ENCODE measurements at regions not wholly inside any gene's neighbourhood (a gene's known extent, or its start where the extent isn't known, plus 50 kb on each side); places are given as distances from the start of the nearest gene placed in this dataset.

DNA sequence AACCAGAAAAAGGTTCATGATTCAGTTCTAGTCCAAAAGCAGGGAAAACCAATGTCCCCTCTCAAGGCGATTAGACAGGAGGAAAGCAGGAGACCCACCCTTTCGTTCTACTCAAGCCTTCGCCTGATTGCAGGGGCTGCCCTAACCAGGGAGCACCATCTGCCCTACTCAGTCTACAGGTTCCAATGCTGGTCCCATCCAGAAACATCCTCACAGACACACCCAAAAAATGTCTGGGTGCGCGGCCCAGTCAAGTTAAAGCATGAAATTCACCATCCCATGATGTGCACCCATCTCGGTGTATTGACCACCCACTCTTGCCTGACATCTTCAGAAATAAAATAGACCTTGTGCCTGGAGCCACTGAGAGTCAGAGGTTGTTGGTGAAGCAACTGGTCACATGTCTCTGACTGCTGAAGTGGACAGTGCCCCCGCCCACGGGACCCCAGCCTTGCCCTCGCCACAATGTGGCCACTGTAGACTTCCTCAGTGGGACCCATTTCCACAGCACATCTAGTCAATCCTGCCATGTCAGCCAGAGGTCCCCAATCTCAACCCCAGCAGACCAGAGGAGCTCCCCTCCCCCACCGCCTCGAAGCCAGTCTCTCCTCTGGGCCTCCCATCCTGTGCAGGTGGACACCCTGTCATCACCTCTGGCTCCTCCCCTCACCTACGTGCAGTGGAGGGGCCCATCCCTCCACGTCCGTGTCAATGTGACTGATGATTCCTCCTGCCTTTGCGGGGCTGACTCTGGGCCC lies 116.3 kb upstream of the PPP2R2D start:
- DNase-seq = no peak

DNA sequence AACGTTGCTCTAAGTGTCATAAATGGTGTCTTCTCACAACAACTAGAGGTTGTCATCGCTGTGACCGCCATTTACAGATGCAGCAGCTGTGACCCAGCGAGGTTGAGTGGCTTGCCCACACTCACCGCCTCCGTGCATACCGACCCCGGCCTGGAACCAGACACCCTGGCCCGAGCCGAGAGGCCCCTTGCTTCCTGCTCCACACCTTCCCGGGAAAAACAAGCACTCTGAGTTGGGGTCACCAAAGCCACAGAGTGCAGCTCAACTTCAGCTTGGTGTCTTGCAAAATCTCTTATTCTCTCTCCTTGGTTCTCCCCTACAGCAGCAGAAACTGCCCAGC lies 115.7 kb upstream of the PPP2R2D start:
- no peak for DNase-seq

DNA sequence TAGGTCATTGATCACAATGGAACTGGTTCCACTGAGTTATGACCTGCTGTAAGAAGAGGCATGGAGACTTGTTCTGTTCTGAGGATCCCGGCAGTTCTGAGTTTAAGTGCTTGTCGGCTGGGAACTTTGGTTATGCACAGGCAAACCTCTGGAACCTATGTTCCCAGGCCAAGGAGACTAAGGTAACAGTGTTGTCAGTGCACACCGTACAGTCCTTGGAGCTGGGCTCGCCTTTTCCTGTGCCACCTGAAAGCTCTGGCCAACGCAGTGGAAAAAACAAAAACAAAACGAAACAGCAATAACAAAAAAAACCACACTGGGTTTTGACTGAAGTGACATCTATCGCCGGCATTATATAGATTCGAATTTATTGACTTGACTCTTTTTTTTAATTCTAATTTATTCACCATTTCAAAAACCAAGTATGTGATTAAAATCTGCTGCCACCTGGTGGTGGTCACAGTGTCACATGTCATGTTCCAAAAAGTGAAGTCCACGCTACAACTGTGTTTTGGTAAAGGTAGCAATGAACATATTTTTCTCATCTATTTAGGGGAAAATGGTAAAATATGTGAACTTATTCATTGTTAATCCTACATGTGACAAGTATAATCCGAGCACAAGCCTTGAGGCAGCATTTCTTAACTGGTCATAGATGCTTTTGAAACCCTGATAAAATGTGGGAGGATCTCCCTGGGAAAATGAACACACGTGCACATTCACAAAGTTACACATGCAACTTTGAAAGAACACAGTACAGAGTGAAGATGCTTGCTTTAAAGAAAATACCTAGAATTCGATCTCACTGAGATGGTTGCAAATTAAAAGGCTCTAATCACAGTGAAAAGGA lies 113.8 kb upstream of the PPP2R2D start:
- DNase-seq = peak in 23 of 58 donors; percentile 4 to 76 (median 19)

DNA sequence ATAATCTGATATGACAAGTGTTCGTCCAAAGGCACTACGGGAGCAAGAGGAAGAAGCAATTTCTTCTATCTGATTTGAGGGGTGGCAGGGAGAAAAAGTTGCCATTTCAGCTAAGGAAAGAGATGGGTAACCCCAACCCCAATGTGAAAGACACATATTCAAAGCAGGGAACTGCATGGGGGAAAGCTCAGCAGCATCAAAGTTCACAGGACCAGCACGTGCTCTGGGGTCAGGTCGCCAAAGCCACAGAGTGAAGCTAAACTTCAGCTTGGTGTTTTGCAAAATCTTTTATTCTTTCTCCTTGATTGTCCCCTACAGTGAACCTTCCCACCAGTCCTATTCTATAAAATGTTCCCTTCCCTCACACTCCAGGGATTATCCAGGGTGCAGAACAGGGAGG lies 112.8 kb upstream of the PPP2R2D start:
- no peak for DNase-seq

DNA sequence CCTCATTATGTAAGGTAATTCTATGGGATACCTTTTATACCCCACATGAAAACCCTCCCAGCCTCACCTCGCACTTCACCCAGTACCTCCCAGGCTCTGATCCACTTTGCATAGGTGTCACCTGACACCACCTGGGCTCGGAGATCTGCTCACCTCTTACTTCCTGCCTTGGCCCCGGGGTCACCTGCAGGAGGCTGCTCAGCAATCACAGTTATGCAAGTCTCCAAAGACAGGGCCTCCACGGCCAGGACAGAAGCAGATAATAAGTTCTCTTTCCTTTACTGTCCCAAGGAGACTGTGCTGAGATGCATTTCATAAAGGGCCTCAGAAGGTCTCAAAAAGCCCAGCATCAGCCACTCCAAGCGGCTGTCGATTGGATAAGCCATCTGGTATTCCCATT lies 112.4 kb upstream of the PPP2R2D start:
- DNase-seq = no peak

DNA sequence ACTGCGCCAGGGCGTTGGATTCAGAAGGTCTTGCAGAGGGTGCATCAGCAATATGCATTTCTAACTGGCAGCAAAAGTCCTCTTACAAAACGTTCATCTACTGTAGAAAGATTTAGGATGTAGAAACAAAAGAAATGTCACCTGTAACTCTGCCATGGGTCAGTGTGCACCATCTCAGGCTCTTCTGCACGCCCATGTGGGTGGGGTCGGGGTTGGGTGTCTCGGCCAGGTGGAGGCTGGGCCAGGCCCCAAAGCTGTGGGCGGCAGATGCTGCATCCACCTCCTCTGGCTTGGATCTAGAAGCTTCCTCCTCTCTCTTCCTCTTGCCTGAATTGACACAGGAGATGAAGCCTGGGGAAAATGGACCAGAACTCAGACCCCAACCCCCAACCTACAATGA lies 111.3 kb upstream of the PPP2R2D start:
- no peak for DNase-seq

DNA sequence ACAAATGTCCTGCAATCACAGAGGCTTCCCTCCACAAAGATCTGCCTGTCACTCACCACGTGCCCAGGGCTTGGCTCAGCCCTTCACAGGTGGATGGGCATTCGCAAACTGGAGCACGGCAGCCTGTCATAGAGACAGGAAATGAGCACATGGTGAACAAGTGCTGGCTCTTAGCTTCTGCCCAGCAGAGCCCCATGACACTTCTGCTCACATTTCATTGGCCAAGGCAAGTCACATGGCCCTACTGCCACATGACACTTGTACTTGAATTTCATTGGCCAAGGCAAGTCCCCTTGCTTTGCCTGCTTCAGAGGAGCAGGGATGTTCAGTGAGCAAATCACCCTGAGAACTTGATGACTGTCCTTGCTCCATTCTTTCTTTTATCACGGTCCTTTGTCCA lies 110.8 kb upstream of the PPP2R2D start:
- DNase-seq = no peak

DNA sequence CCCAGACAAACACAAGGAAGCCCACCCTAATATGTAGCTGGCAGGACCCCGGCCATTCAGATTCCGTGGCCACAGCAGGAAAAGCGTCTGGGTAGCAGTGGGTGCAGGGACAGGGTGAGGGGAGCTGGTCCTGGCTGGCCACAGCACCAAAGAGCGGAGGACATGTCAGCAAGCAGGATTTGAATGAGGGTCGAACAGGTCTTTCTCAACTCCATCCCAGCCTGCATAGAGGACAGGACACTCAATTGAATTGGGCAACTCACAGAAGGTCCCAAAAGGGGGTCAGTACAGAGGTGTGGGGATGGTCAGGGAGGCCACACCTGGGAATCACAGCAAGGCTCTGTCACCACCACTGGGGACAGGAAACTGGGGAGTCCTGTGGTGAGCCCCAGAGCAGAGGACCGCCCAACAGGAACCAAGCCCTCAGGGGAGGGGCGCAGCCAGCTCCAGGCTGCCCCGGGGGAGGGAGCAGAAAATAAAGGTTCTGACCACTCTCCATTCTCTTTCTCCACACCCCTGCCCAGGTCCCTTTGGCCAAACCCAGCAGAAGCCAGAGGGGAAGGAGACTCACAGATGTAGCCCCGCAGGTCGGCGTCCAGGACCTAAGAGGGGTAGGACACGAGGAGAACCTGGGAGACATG lies 108.7 kb upstream of the PPP2R2D start:
- DNase-seq = no peak

DNA sequence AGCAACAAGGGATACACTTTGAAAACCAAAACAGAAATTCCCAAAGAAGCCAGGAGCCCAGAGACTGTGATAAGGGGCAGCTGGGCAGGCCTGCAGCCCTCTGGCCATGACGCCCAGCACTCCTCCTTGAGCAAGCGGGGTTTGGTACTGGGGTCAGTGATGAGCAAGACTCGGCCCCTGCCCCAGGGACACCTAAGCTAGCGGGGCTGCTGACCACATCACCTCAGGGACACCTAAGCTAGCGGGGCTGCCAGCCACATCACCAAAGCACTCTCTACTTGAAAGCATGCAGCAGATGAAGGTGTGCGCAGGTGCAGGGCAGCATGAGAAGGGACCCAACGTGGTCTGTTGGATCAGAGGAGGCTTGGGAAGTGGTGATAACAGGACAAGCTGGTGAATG lies 108.0 kb upstream of the PPP2R2D start:
- DNase-seq = no peak

DNA sequence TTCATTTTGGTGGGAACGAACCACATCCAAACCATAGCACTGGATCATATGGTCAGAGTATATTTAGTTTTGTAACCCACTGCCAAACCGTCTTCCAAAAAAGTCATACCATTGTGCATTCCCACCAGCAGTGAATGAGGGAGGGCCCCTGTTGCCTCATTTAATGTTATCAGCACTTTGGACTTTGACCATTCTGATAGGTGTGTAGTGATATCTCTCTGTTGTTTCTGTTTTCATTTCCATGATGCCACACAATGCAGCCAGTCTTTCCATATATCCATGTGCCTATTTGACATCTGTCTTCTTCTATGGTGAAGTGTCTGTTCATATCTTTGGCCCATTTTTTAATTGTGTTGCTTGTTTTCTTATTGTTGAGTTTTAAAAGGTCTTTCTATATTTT lies 105.0 kb upstream of the PPP2R2D start:
- no peak for DNase-seq

DNA sequence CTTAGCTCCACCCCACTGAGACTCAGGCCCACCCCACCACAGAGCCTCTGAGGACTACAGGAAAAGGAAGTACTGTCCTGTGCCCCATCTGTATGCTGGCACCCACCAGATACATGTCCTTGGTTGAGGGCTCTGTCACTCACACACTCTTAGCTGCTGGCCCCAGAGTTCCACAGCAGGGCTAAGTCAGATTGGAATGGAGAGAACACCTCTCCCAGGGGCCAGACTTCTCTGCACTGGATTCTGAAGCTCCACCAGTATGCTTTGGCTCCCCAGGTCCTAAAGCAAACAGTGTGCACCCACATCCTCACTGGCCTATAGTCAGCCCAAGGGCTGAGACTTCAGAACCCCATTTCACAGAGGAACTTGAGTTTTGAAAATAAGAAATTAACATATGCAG lies 103.2 kb upstream of the PPP2R2D start:
- DNase-seq = no peak

DNA sequence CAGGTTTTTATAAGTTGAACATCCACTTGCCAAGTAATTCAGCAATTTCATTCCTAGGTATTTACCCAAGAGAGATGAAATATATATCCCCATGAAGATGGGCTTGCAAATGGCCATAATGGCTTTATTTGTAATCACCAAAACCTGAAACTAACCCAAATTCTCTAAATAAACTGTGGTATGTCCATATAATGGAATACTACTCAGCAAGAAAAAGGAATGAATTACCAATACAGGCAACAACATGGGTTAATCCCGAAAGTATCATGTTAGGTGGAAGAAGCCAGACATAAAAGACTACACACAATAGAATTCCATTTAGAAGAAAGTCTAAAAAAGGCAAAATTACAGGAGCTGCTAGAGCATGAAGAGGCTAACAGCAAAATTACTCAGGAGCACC lies 101.4 kb upstream of the PPP2R2D start:
- no peak for DNase-seq

DNA sequence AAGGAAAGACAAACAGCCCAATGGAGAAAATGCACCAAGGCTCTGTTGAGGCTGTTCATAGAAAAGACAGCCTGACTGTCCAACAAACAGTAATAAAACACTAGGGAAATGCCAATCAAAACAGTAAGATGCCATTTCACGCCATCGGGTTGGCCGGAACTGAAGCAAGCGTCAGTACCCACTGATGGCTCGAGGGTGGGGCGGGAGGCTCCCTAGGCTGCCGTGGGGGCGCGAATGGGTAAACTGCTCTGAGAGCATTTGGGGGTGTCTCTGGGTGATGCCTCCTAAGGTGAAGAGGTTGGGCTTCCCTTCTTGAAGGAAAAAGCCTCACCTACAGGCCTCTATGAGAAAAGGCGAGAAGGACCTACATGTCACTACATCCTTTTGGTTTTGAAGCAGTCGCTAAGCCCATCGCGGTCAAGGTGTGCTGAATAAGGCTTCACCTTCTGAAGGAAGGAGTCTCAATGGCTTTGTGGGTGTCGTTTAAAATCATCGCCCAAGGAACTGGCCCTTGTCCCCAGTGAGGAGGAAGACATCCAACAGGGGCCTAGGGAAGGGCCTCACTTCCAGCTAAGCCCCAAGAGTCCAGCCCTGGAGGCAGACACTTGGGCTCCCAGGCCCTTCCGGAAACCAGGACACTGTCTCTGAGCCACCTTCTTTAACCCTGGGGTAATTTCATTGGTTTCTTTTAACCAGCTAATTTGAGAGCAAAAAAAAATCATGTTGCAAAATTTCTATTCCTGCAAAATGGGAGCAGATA lies 98.5 kb upstream of the PPP2R2D start:
- DNase-seq = no peak

DNA sequence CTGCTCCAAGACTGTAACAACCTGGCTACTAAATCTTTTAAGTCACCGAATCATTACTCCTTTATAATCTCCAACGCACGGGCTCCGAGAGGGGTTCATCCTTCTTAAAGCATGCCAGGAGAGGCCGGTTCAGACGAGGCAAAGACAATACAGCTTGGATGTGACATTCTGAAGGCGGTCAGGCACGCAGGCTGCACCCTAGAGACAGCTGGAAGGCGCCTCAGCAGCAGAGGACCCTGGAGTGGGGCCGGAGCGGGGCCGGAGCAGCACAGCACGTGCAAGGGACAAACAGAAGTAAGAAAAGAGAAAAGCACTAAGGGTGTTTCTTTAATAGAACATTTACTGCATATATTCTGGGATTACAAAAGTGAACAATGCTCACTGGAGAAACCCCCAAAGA lies 97.8 kb upstream of the PPP2R2D start:
- no peak for DNase-seq

DNA sequence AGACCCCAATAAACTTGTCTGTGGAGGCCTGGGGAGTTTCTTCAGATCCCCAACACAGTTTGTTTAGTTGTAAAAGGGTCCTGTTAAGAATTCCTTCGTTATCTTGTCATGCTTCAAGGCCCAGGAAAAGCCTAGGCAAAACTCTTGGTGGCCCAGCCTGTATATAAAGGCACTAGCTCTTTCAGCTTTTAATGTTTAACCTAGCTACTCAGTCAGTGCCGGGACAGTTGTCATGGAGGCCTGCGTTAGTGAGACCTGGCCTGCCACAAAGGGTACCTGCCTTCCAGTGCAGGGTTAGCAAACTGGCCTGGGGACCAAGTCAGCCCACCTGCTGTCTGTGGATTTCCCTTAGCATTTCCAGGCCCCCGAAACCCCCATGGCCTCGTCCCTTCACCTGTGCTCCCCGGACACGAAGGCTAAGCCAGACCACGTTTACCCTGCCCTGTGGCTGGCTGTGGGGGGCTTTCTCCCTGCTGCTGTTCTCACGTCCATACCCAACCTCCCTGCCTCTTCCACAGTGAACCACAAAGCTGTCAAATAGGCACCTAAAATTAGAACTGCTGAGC lies 96.9 kb upstream of the PPP2R2D start:
- no peak for DNase-seq

DNA sequence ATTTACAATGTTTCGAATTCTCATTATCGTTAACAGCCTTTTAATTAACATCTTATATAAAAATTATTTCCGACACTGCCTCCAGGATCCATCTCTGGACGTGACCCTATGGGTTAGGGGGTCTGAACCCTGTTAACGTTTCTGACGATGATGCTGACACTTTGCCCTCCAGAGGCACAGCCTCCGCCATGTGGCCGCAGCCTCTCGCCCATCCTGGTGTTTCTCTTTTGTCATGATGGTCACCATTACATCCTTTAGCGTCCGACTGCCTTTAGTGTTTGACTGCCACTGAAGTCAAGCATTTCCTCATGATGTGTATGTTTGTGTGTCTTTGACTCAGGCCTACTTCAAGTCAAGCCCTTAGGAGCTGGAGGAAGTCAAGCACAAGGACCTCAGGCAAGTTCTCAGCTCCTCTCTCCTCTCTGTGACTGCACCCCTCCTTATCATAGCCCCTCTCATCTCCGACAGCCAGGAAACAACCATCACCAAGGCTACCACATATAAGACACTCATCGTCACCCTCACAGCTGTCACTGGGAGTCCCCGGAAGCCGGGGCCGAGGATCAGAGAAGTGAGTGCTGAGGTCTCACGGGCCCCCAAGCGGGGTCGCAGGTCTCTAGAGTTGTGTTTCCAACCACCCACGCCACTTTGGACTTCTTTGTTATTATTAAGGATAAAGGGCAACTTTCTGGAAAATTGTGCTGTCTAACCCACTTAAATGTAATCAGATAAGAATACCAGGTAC lies 96.1 kb upstream of the PPP2R2D start:
- DNase-seq = no peak

DNA sequence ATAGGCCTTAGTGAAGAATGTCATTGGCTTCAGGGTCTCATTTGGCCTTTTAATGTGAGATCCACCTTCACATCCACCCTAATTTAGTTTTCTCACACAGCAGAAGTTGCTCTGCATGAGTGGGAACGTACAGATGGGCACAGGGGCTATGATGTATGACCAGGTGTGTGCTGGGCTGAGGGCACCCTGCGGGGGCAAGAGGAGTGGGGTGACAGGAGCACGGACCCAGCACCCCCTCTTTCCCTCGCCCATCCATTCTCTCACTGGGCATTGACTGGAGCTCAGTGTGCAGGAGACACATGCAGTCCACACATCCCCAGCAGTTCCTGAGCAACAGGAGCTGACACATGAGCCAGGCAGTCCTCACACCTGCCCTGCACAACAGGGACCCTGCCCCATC lies 95.1 kb upstream of the PPP2R2D start:
- no peak for DNase-seq

DNA sequence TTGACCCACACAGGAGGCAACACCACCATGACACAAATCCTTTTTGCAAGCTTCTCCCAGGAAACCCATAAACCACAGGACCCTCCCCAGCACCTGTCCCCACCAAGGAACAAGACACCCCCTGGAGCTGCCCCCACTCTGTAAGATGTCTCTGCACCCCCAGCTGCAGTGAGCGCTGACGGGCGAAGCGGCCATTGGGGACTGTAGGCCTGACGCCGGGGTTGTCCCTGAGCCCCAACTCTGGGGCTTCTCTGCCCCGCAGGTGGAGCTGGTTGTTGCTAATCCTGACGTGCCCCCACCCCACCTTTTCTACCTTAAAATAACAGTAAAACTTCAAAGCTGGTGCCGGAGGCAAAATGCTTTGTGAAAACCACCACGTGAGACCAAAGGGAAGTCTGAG lies 94.7 kb upstream of the PPP2R2D start:
- DNase-seq = no peak

DNA sequence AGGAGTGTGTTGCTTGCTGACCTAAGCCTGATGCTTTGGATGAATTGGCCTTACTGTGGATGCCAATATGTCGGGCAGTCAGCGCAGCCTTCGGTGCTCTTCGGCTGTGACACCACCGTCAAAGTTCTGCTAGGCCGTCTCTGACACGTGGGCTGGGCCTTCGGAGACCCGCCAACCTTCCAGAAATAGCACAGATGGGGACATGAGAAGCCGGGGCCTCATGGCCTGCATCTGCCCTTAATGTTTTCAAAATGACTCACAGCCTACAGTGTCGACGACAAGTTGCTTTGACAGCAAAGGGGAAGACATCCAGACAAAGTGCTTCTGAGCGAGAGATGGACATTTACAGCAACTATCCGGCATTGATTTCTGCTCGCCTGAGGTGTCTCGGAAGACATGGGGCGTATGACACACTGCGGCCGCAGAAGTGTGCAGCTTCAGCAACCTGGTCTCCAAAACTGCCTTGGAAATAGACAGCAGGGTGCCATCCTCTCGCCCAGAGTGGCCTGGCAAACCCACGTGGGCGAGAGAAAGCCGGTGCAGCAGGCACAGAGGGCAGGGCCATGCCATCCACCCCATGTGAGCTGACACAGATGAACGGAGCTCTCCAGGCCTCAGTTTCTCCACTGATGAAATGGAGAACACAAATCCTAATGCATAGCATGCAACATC lies 94.0 kb upstream of the PPP2R2D start:
- DNase-seq = no peak

DNA sequence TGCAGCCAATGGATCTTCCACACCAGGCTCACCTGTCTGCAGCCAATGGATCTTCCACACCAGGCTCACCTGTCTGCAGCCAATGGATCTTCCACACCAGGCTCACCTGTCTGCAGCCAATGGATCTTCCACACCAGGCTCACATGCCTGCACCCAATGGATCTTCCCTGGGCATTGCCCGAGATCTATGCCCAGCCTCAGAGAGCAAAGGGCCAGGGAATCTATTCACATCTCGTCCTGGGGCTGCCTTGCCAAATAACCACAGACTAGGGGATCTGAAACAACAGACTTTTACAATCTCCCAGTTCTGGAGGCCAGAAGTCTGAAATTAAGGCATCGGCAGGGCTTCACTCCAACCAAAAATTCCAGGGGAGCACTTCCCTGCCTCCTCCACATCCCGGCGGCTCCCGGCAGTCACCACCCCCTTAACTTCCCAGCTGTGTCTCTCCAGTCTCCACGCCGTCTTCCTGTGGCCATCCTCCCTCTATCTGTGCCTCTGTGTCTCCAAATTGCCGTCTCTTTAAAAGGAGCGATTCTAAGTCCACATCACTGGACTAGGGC lies 92.4 kb upstream of the PPP2R2D start:
- DNase-seq = no peak
